K562 (cell line): ENCODE measurements at regions not wholly inside any gene's neighbourhood (a gene's known extent, or its start where the extent isn't known, plus 50 kb on each side); places are given as distances from the start of the nearest gene placed in this dataset.

Source experiments
- ATAC-seq: fragments of 200-7000 bp; cut with Tn5 transposase; 3 replicates; pipeline ENCODE4 v1.9.1; 2020; ENCODE audit warnings: moderate library complexity
- BruUV-seq: library from RNA; stranded (reverse); fragments of 400-500 nt; replicated peaks from 2 replicates; lab custom pipeline; 2021; lab: Mats Ljungman, UMichigan
- CTCF ChIA-PET: fragments of 300-600 bp; formaldehyde crosslinking; extraction: SDS; loops from one replicate; lab custom pipeline; 2021; ENCODE audit warnings: low intra/inter-chr PET ratio; lab: Yijun Ruan, JAX
- POLR2A ChIA-PET: fragments of 300-600, 350-650 bp; sonication (Branson Sonifier 250); formaldehyde crosslinking; extraction: SDS; loops from one replicate; lab custom pipeline; 2021; ENCODE audit warnings: antibody characterized with exemption, inconsistent platforms; lab: Yijun Ruan, JAX
- DNase-seq, 4 experiments: peaks; one replicate each; pipeline versions ENCODE4 v3.0.0 to v3.0.0-alpha.2; 2011 to 2018; ENCODE audit warnings: low spot score in 3 of 4, mixed read lengths in 3 of 4; ENCODE audit errors: extremely low read depth in 1 of 4
- FAIRE-seq: peaks from 2 replicates; lab custom pipeline; 2011; peaks lifted over from hg19 to GRCh38; lab: Jason Lieb, UNC
- H2AFZ ChIP-seq: 2 replicates; pipeline ENCODE4 v1.6.0; 2011; ENCODE audit warnings: low read depth, low read length, control low read depth, inconsistent platforms
- H3K27ac ChIP-seq: fragments of 200-600 bp; 3 replicates; pipeline ENCODE4 v1.8.0; 2011; ENCODE audit warnings: low read depth, mild to moderate bottlenecking, control low read depth, inconsistent platforms, low read length, moderate library complexity, mixed read lengths; ENCODE audit errors: extremely low read depth
- H3K27me3 ChIP-seq, 2 experiments: fragments of 300-600 bp in 1 of 2; 2 replicates in 1 of 2; 3 replicates in 1 of 2; pipeline versions ENCODE4 v1.6.0 to v1.8.0; 2011; ENCODE audit warnings: inconsistent platforms in 2 of 2, low read length in 2 of 2, mild to moderate bottlenecking in 1 of 2, mixed read lengths in 1 of 2, moderate library complexity in 1 of 2; ENCODE audit not compliant: control insufficient read depth in 2 of 2, insufficient read depth in 2 of 2
- H3K36me3 ChIP-seq: fragments of 300-600 bp; 3 replicates; pipeline ENCODE4 v1.8.0; 2011; ENCODE audit warnings: mild to moderate bottlenecking, low read length, inconsistent platforms; ENCODE audit not compliant: control insufficient read depth, insufficient read depth
- H3K4me1 ChIP-seq, 2 experiments: fragments of 200-600 bp in 1 of 2; replicated peaks in 1 of 2; 2 replicates in 1 of 2; 3 replicates in 1 of 2; pipeline versions ENCODE4 v1.5.1 to v1.8.0; 2011; ENCODE audit warnings: inconsistent platforms in 2 of 2, low read length in 2 of 2, mild to moderate bottlenecking in 1 of 2, mixed read lengths in 1 of 2, moderate library complexity in 1 of 2; ENCODE audit not compliant: control insufficient read depth in 2 of 2, insufficient read depth in 2 of 2
- H3K4me2 ChIP-seq: 2 replicates; pipeline ENCODE4 v1.6.1; 2011; ENCODE audit warnings: low read length, control low read depth, inconsistent platforms, mixed read lengths; ENCODE audit not compliant: insufficient read depth
- H3K4me3 ChIP-seq: fragments of 200-600 bp; sonication (generic), shearing (Covaris generic); 2 replicates; pipeline ENCODE4 v1.5.1; 2016; ENCODE audit warnings: control low read depth, inconsistent platforms
- H3K79me2 ChIP-seq: fragments of 200-600 bp; 3 replicates; pipeline ENCODE4 v1.8.0; 2011; ENCODE audit warnings: low read length, inconsistent platforms; ENCODE audit not compliant: control insufficient read depth, insufficient read depth
- H3K9ac ChIP-seq, 2 experiments: 2 replicates each; pipeline versions ENCODE4 v1.6.0 to v1.6.1; 2011; ENCODE audit warnings: low read depth in 2 of 2, low read length in 2 of 2, control low read depth in 1 of 2, inconsistent platforms in 1 of 2, mild to moderate bottlenecking in 1 of 2, mixed read lengths in 1 of 2; ENCODE audit not compliant: insufficient read depth in 1 of 2
- H3K9me1 ChIP-seq: one replicate; pipeline ENCODE4 v1.6.0; 2011; ENCODE audit warnings: inconsistent platforms, mild to moderate bottlenecking, low read length, moderate library complexity; ENCODE audit not compliant: control insufficient read depth, insufficient read depth
- H3K9me3 ChIP-seq: replicated peaks from 2 replicates; pipeline ENCODE4 v1.5.1; 2011; ENCODE audit warnings: low read depth, low read length, inconsistent platforms; ENCODE audit not compliant: control insufficient read depth, insufficient read depth
- H4K20me1 ChIP-seq: replicated peaks from 2 replicates; pipeline ENCODE4 v1.6.1; 2011; ENCODE audit warnings: low read length, inconsistent platforms, mixed read lengths; ENCODE audit not compliant: control insufficient read depth, insufficient read depth
- ESRRB ChIP-seq: fragments of 250-450 bp; sonication (Bioruptor Pico); IDR thresholded peaks from 2 replicates; pipeline ENCODE4 v1.5.0; 2020; ENCODE audit warnings: mild to moderate bottlenecking, moderate library complexity, borderline replicate concordance
- HMG20A ChIP-seq: fragments of 450-650 bp; formaldehyde crosslinking; conservative IDR thresholded peaks from 2 replicates; pipeline ENCODE4 v1.4.0; 2020; ENCODE audit warnings: mild to moderate bottlenecking, mixed read lengths
- LEF1 ChIP-seq: fragments of 450-650 bp; IDR thresholded peaks from 2 replicates; pipeline ENCODE4 v1.6.1; 2016; ENCODE audit warnings: mild to moderate bottlenecking
- POLR2A ChIP-seq: fragments of 450-650 bp; conservative IDR thresholded peaks from 2 replicates; pipeline ENCODE4 v1.6.1; 2016
- SMAD3 ChIP-seq: fragments of 450-650 bp; formaldehyde crosslinking; conservative IDR thresholded peaks from 2 replicates; pipeline ENCODE4 v1.4.0; 2020; ENCODE audit warnings: mild to moderate bottlenecking
- SP1 ChIP-seq: sonication (generic); formaldehyde crosslinking; IDR thresholded peaks from 2 replicates; pipeline ENCODE4 v1.8.1; 2022; ENCODE audit warnings: mild to moderate bottlenecking, missing genetic modification reagents
- ZNF197 ChIP-seq: fragments of 200-800 bp; sonication (Bioruptor generic); IDR thresholded peaks from 2 replicates; pipeline ENCODE4 v1.6.1; 2016; ENCODE audit warnings: low read depth, missing genetic modification characterization, missing compliant biosample characterization
- ZNF655 ChIP-seq: fragments of 250-450 bp; sonication (Bioruptor Pico); IDR thresholded peaks from 2 replicates; pipeline ENCODE4 v1.5.0; 2021
- WGBS: fragments of 100-300 bp; shearing (Covaris generic); methylation state at CpG from one replicate; pipeline ENCODE4 v1.1.6; 2016; ENCODE audit warnings: low coverage, mixed read lengths; ENCODE audit not compliant: insufficient coverage; ENCODE audit errors: missing lambda C conversion rate; 5-methylcytosine and 5-hydroxymethylcytosine counted together
- in situ Hi-C: fragments of 300-500 bp; cut with MboI; formaldehyde crosslinking; loops from 4 replicates; pipeline ENCODE4 v1.15.0; 2018; ENCODE audit warnings: inconsistent platforms, mixed read lengths
- intact Hi-C: fragments of 100-400 bp; cut with micrococcal nuclease; formaldehyde crosslinking; loops from 2 replicates; pipeline ENCODE4 v1.14.2; 2022

- ATAC-seq (no peak), DNase-seq (no peak)
- H3K79me2 ChIP-seq: no peaks in the 10 kb centered on the region
- intact Hi-C loops: no loop called here
- no peaks in the 10 kb centered on the region for H3K9me3 ChIP-seq
- H3K4me2 ChIP-seq: no peak overlapping the region
- no peaks in the 10 kb centered on the region for H3K27me3 ChIP-seq
- H3K4me1 ChIP-seq: no peaks in the 10 kb centered on the region
- ChIA-PET CTCF (no interaction called here), POLR2A (no interaction called here)
- H2AFZ ChIP-seq: no peak overlapping the region
- H3K9me1 ChIP-seq: no peaks in the 10 kb centered on the region
- H3K36me3 ChIP-seq: no peaks in the 10 kb centered on the region
- H4K20me1 ChIP-seq: no peaks in the 10 kb centered on the region
- H3K9ac ChIP-seq: no peak overlapping the region
- no peak overlapping the region for H3K27ac ChIP-seq
- TF ChIP-seq POLR2A (no peak), ZNF655 (CRISPR knock-in tag) (no peak), ZNF197 (CRISPR knock-in tag) (no peak), ESRRB (CRISPR knock-in tag) (no peak), HMG20A (CRISPR knock-in tag) (no peak), LEF1 (no peak), SP1 (CRISPR knock-in tag) (no peak), SMAD3 (CRISPR knock-in tag) (no peak)
- TF ChIP-seq, all 486 proteins: peak for 0
- in situ Hi-C loops: no loop called here
- 0% methylated on average over 2 of the region's 2 CpGs for WGBS
- no peak overlapping the region for H3K4me3 ChIP-seq
- no peak for FAIRE-seq
- BruUV-seq: no TSS peak
Measured at GRCh38 chr2:18066894-18067293, 188.4 kb downstream of the KCNS3 start.
